GM12864 (cell line): ENCODE measurements at regions not wholly inside any gene's neighbourhood (a gene's known extent, or its start where the extent isn't known, plus 50 kb on each side); places are given as distances from the start of the nearest gene placed in this dataset.

ENCODE experiments used
- DNase-seq: peaks from one replicate; pipeline ENCODE4 v3.0.0-alpha.2; 2011; ENCODE audit warnings: low read depth
- H3K4me3 ChIP-seq: 2 replicates; pipeline ENCODE4 v1.5.1; 2011; ENCODE audit warnings: mild to moderate bottlenecking, low read depth, low read length, control low read depth
- TF ChIP-seq, protein P1 (sequence below): IDR thresholded peaks from 2 replicates; pipeline ENCODE4 v1.5.1; 2011; ENCODE audit warnings: low read depth, mild to moderate bottlenecking, moderate library complexity, low read length, control low read depth, inconsistent platforms; ENCODE audit errors: missing control alignments

GRCh38 chr9:27844797-27845196 lies 271.5 kb upstream of the C9orf72 start:
- no peak for DNase-seq
- no peak overlapping the region for H3K4me3 ChIP-seq
- TF ChIP-seq, protein P1, sequence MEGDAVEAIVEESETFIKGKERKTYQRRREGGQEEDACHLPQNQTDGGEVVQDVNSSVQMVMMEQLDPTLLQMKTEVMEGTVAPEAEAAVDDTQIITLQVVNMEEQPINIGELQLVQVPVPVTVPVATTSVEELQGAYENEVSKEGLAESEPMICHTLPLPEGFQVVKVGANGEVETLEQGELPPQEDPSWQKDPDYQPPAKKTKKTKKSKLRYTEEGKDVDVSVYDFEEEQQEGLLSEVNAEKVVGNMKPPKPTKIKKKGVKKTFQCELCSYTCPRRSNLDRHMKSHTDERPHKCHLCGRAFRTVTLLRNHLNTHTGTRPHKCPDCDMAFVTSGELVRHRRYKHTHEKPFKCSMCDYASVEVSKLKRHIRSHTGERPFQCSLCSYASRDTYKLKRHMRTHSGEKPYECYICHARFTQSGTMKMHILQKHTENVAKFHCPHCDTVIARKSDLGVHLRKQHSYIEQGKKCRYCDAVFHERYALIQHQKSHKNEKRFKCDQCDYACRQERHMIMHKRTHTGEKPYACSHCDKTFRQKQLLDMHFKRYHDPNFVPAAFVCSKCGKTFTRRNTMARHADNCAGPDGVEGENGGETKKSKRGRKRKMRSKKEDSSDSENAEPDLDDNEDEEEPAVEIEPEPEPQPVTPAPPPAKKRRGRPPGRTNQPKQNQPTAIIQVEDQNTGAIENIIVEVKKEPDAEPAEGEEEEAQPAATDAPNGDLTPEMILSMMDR, result no peak

GRCh38 chr9:27847380-27847779 lies 274.1 kb upstream of the C9orf72 start:
- H3K4me3 ChIP-seq, result no peak overlapping the region
- TF ChIP-seq, protein P1, result no peak
- no peak for DNase-seq

DNA sequence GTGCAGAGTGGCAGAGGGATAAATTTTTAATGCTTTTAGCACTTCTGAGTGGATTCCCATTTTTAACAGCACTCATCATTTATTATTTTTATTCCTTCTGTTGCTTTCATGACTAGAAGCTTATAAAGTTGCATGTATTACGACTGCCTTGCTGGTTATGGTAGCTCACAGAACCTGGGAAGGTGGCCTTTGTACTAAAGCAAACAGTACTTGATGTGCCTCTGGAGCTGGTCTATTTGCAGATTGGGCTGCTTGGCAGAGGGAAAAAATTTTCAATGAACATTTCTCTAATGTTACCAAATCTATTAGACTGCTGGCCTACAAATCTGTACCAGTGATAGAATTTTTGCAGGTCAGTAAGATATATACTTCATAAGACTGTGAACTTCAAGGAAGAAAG lies 274.5 kb upstream of the C9orf72 start:
- DNase-seq, result no peak
- H3K4me3 ChIP-seq, result no peak overlapping the region
- TF ChIP-seq, protein P1, result no peak

GRCh38 chr9:27848315-27848714 lies 275.0 kb upstream of the C9orf72 start:
- H3K4me3 ChIP-seq, result no peak overlapping the region
- no peak for DNase-seq
- TF ChIP-seq, protein P1, result no peak

DNA sequence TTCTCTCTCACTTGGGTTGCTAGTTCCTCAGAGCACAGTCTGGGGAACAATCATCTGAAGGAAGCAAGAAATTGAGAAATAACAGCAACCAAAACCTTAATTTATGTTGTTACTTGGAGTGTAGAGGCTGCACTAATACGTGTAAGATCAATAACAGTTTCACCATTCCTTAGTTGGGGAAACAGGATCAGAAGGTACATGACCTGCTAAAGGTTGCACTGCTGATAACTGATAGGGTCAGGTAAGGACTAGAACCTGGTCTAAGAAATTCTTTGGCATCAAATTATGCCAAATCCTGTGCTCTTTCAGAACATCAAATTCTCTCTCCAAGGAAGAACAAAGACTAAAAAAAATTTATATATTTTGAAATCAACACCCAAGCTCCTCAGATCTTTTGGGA lies 278.6 kb upstream of the C9orf72 start:
- no peak for DNase-seq
- TF ChIP-seq, protein P1, result no peak

DNA sequence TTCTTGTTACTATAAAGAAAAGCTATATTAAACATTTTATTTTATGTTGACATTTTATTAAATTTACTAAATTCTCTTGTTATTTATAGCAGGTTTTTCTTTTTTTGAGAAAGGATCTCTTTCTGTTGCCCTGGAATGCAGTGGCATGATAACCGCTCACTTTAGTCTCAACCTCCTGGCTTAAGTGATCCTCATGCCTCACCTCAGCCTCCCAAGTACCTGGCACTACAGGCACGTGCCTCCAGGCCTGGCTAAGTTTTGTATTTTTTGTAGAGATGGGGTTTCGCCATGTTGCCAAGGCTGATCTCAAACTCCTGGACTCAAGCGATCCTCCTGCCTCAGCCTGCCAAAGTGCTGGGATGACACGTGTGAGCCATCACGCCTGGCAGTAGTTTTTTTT lies 280.2 kb upstream of the C9orf72 start:
- no peak overlapping the region for H3K4me3 ChIP-seq
- TF ChIP-seq, protein P1, result no peak

More for the DNA sequence above, 278.6 kb upstream of the C9orf72 start:
- no peak overlapping the region for H3K4me3 ChIP-seq

GRCh38 chr9:27856054-27856453 lies 282.8 kb upstream of the C9orf72 start:
- TF ChIP-seq, protein P1, result no peak
- no peak overlapping the region for H3K4me3 ChIP-seq
- DNase-seq, result no peak

More for the DNA sequence above, 280.2 kb upstream of the C9orf72 start:
- no peak for DNase-seq
